Activated CD8-positive, alpha-beta memory T cell treated with anti-CD3 and anti-CD28 coated beads for 4 hours (primary cell): ENCODE measurements at regions not wholly inside any gene's neighbourhood (a gene's known extent, or its start where the extent isn't known, plus 50 kb on each side); places are given as distances from the start of the nearest gene placed in this dataset.
"Not testable (repeated sequence)": the region's sequence is repeated elsewhere in the genome, so short reads cannot be mapped to it uniquely, and the experiment has no call there.

Experiments
- DNase-seq, 2 donors: peaks; one replicate each; pipeline ENCODE4 v3.0.0-alpha.2; 2020; ENCODE audit warnings: low read depth in 2 of 2

GRCh38 chr9:90140131-90140818 lies 502.3 kb downstream of the DIRAS2 start:
- no peak for DNase-seq

DNA sequence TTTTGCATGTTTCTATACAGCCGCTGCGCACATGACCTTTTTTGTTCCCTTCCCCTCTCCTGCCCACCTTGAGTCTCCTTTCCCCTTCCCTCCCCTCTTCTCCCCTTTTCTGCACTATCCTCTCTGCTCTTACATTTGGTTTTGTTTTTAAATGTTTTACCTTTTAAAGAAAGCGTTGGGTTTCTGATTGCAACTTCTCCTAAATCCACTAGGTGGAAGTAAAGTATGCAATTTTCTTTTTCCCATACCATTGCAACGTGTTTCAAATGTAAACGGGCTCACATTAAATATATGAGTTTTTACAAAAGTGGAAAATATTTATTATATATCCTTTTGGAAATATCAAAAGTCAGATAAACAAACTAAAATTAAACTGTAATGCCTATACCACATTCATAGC lies 500.9 kb downstream of the DIRAS2 start:
- no peak for DNase-seq

DNA sequence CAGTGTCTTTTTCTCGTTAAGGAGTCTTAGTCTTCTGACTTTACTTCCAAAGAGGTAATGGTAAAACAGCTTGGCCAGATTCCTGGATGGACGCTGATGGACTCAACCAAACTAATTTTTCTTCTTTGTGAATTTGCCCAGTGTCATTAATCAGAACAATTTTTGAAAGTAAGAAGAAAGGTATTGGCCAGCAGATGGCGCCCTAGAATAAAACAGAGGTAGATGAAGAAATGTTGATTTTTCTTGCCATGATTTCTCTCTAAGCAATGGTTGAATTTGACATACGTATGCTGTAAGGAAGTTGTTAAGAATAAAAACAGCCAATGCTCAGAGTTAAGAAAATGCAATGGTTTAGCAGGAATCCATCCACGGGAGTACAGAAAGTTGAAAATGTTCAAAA lies 500.0 kb downstream of the DIRAS2 start:
- peak in 1 of 2 donors; percentile 22 for DNase-seq

DNA sequence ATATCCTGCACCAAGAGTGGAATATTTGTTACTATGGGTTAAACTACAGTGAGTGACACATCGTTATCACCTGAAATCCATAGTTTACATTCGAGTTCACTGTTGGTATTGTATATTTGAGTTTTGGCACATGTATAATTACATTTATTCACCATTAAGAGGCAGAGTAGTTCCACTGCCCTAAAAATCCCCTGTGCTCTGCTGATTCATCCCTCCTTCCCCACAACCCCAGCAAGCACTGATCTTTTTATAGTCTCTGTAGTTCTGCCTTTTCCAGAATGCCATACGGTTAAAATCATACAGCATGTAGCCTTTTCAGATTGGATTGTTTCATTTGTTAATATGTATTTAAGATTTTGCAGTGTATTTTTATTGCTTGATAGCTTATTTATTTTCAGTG lies 495.2 kb downstream of the DIRAS2 start:
- DNase-seq, result no peak

- DNase-seq, result no peak
Measured at GRCh38 chr9:90156318-90156717, 486.3 kb downstream of the DIRAS2 start.

DNA sequence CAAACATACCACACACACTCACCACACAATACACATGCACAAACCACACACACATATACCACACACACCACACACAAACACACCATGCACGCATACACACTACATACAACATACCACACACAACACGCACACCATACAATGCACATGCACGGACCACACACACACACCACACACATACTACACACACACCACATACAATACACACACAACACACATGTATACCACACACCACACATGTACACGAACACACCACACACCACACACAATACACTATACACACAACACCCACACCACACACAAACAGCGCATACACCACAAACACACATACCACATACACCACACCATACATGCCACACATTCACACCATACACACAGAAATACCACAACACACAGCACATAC lies 480.3 kb downstream of the DIRAS2 start:
- DNase-seq, result no peak

DNA sequence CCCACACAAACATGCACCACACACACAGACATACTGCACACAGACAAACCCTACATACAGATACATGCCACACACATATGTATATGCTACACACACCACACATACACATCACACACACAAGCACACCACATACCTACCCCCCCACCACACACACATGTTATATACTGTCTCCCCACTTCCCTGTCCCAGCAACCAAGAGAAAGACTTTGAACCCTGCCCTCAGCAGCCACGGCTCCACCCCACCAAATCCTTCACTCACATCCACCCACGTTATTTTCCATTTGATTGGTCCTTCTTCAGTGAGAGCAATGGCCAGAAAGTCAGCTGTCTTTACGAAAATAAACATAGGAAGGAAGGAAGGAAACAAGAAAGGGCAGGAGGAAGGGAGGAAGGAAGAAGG lies 479.8 kb downstream of the DIRAS2 start:
- DNase-seq, result no peak

DNA sequence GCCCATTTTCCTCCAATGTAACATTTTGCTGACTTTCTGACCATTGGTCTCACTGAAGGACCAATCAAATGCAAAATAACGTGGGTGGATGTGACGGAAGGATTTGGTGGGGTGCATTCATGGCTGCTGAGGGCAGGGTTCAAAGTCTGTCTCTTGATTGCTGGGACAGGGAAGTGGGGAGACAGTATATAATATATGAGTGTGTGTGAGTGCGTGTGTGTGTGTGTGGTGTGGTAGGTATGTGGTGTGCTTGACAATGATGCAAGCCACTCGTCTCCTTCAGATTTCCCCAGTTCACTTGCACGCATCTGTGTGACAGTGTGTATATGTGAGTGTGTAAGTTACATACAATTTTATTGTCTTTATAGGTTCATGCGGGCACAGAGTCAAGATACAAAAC lies 477.3 kb downstream of the DIRAS2 start:
- no peak for DNase-seq

DNA sequence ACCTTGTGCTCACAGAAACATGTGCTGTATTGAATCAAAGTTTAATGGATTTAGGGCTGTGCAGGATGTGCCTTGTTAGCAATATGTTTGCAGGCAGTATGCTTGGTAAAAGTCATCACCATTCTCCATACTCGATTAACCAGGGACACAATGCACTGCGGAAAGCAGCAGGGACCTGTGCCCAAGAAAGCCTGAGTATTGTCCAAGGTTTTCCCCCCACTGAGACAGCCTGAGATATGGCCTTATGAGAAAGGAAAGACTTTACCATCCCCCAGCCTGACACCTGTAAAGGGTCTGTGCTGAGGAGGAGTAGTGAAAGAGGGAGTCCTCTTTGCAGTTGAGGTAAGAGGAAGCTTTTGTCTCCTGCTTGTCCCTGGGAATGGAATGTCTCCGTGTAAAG lies 476.2 kb downstream of the DIRAS2 start:
- not testable (repeated sequence) for DNase-seq

GRCh38 chr9:90167914-90168313 lies 474.7 kb downstream of the DIRAS2 start:
- no peak for DNase-seq

DNA sequence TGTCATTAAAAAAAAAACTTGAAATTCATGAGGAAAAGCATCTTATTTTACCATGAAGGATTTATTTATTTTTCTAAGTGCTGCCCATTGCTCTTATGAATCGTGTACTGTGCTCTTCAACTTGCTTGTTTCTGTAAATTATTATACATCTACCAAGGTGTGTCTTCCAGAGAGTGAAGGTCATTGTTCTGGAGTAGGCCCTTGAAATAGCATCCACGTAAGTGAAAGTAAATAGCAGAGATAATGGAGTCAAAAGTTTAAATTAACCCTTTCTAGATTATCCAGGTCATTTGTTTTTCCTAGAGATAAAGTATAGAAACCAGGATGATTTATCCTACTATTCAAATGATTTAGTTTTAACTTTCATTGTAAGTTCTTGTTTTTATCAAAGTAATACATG lies 473.1 kb downstream of the DIRAS2 start:
- DNase-seq, result no peak

DNA sequence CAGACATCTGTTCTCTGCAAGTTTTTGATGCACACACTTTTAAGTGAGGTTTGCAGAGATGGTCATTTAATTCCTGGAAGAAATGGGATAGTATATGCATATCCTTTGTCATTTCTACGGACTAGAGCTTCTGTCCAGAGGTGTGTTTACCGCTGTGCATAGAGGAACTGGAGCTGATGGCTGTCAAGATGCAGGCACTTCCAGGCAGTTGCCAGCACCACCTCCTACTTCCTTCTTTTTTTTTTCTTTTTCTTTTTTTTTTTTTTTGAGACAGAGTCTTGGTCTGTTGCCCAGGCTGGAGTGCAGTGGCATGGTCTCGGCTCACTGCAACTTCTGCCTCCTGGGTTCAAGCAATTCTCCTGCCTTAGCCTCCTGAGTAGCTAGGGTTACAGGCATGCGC lies 468.7 kb downstream of the DIRAS2 start:
- DNase-seq, result not testable (repeated sequence)

GRCh38 chr9:90174346-90174745 lies 468.3 kb downstream of the DIRAS2 start:
- DNase-seq, result not testable (repeated sequence)

- DNase-seq, result no peak
Measured at GRCh38 chr9:90175257-90175656, 467.4 kb downstream of the DIRAS2 start.

DNA sequence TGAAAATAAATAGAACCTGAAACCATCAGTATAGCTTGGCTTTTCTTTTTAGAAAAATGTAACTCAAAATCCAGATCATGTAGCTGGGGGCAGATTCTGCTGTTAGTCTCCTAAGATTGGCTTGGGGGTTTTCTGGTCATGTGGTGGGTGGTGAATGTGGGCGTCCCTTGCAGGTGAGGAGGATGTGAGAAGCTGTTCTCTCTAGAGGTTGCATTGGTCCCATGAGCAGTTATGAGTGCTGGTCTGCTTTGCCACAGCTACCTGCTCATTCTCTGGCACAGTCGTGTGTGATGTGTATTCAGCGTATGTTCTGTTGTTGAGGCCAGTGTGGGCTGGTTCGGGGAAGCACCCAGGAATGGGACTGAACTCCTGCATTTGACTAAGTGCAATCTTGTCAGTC lies 466.8 kb downstream of the DIRAS2 start:
- DNase-seq, result no peak

GRCh38 chr9:90176901-90177300 lies 465.7 kb downstream of the DIRAS2 start:
- no peak for DNase-seq

DNA sequence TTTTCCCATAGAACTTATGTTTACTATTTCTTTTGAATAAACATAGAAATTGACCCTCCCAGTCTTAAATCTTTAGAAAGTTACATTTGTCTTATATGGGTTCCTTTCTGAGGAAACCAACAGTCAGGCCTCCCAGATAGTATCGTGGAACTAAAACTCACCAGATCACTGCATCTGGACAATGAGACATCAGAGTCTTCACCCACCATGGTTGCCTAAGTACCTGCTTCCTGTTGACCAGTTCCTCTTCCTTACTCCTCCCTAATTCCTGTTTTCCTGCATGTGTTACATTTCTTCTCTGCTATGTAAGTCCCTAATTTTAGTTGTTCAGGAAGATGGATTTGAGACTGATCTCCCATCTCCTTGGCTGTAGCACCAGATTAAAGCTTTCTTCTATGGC lies 462.2 kb downstream of the DIRAS2 start:
- no peak for DNase-seq

- no peak for DNase-seq
Measured at GRCh38 chr9:90188656-90189055, 454.0 kb downstream of the DIRAS2 start.

DNA sequence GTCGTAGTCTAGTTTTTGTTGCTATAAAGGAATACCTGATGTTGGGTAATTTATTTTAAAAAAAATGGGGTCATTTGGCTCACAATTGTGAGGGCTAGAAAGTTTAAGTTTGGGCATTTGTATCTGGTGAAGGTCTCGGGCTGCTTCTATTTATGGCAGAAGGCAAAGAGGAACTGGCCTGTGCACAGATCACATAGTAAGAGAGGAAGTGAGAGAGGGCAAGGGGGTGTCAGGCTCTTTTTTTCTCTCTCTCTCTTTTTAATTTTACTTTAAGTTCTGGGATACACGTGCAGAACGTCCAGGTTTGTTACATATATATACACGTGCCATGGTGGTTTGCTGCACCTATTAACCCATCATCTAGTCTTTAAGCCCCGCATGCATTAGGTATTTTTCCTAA lies 453.3 kb downstream of the DIRAS2 start:
- no peak for DNase-seq

GRCh38 chr9:90192465-90192864 lies 450.2 kb downstream of the DIRAS2 start:
- DNase-seq, result peak in 1 of 2 donors; percentile 13

- DNase-seq, result no peak
Measured at GRCh38 chr9:90198956-90199355, 443.7 kb downstream of the DIRAS2 start.

GRCh38 chr9:90201766-90202165 lies 440.9 kb downstream of the DIRAS2 start:
- DNase-seq, result no peak

DNA sequence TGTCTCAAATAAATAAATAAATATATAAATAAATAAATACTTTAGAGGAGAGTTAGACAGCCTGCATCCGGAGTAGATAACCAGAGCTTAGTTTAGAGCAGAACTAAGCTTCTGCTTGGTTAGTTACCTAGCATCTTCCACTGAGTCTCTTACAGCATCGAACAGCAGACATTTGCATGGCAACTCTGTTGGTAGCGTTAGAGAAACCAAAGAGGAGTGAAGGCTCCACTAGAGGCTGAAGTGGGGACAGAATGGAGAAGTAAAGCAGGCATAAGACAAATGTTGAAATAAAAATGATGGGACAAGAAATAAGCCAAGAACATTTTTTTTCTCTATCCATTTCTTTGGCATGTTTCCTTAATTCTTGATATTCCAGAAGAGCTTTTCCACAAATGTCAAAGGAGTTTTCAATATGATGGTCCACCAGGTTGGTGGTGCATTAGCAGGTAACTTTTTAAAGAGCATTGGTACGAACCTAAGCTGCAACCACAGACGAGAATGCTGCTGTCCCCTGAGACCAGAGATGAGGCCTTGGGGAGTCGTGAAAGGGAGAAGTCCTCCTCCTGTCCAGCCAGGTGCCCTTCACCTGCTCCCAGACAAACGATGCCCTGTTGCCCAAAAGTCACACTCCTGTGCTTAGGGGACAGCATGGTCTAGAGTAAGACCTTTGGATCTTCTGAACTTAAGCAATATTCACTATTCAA lies 438.3 kb downstream of the DIRAS2 start:
- no peak for DNase-seq

GRCh38 chr9:90213045-90213444 lies 429.6 kb downstream of the DIRAS2 start:
- not testable (repeated sequence) for DNase-seq
